ENCODE measurements at regions not wholly inside any gene's neighbourhood (a gene's known extent, or its start where the extent isn't known, plus 50 kb on each side); places are given as distances from the start of the nearest gene placed in this dataset.

DNA sequence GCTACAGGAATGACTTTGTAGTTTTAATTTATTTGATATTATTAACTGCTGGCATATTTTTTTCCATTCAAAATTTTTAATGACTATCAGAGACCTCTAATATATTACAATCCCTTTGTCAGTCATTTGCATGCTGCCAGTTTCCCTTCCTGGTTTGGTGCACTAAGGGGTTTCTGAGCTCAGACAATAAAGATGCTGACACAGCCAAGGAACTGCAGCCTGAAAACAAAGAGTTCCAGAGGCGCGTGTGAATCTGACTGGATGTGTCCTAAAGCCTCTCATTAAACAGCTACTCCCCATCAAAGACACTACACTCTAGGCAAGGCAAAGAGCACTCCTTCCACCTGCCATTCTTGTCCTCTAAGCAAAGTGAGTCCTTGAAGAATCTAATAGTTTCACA lies 116.8 kb upstream of the DST start:
- 0 out of 2 replicates have a peak, but pooled peaks cover 3% of the 10 kb centered on the region for H4K20me1 ChIP-seq (replicated peaks; ENCODE audit: insufficient read depth)
- no peaks in the 10 kb centered on the region for H3K9me2 ChIP-seq (ENCODE audit: insufficient read depth)
- peaks cover 6% of the 10 kb centered on the region; the same call in 1 of the 2 replicates for H3F3A ChIP-seq (replicated peaks; ENCODE audit: low read depth)
- H3K27me3 ChIP-seq (ENCODE audit: insufficient read depth): no peaks in the 10 kb centered on the region
- H3K4me3 Mint-ChIP-seq: no peak overlapping the region
- H3K4me1 Mint-ChIP-seq: peaks cover 53% of the 10 kb centered on the region
- no peak for TF ChIP-seq STAT1 (IDR thresholded peaks at IDR 0.05; ENCODE audit: unreplicated experiment)
- TF ChIP-seq, protein P1, sequence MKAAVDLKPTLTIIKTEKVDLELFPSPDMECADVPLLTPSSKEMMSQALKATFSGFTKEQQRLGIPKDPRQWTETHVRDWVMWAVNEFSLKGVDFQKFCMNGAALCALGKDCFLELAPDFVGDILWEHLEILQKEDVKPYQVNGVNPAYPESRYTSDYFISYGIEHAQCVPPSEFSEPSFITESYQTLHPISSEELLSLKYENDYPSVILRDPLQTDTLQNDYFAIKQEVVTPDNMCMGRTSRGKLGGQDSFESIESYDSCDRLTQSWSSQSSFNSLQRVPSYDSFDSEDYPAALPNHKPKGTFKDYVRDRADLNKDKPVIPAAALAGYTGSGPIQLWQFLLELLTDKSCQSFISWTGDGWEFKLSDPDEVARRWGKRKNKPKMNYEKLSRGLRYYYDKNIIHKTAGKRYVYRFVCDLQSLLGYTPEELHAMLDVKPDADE (IDR thresholded peaks at IDR 0.05): no peak
- no peak for TF ChIP-seq JUNB (IDR thresholded peaks at IDR 0.05; ENCODE audit: unreplicated experiment)
- no peak for TF ChIP-seq CREB1 (CRISPR knock-in tag; IDR thresholded peaks at IDR 0.05; ENCODE audit: low read depth)
- TF ChIP-seq, protein P2, sequence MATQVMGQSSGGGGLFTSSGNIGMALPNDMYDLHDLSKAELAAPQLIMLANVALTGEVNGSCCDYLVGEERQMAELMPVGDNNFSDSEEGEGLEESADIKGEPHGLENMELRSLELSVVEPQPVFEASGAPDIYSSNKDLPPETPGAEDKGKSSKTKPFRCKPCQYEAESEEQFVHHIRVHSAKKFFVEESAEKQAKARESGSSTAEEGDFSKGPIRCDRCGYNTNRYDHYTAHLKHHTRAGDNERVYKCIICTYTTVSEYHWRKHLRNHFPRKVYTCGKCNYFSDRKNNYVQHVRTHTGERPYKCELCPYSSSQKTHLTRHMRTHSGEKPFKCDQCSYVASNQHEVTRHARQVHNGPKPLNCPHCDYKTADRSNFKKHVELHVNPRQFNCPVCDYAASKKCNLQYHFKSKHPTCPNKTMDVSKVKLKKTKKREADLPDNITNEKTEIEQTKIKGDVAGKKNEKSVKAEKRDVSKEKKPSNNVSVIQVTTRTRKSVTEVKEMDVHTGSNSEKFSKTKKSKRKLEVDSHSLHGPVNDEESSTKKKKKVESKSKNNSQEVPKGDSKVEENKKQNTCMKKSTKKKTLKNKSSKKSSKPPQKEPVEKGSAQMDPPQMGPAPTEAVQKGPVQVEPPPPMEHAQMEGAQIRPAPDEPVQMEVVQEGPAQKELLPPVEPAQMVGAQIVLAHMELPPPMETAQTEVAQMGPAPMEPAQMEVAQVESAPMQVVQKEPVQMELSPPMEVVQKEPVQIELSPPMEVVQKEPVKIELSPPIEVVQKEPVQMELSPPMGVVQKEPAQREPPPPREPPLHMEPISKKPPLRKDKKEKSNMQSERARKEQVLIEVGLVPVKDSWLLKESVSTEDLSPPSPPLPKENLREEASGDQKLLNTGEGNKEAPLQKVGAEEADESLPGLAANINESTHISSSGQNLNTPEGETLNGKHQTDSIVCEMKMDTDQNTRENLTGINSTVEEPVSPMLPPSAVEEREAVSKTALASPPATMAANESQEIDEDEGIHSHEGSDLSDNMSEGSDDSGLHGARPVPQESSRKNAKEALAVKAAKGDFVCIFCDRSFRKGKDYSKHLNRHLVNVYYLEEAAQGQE (IDR thresholded peaks at IDR 0.05; ENCODE audit: unreplicated experiment): no peak
- TF ChIP-seq, protein P3, sequence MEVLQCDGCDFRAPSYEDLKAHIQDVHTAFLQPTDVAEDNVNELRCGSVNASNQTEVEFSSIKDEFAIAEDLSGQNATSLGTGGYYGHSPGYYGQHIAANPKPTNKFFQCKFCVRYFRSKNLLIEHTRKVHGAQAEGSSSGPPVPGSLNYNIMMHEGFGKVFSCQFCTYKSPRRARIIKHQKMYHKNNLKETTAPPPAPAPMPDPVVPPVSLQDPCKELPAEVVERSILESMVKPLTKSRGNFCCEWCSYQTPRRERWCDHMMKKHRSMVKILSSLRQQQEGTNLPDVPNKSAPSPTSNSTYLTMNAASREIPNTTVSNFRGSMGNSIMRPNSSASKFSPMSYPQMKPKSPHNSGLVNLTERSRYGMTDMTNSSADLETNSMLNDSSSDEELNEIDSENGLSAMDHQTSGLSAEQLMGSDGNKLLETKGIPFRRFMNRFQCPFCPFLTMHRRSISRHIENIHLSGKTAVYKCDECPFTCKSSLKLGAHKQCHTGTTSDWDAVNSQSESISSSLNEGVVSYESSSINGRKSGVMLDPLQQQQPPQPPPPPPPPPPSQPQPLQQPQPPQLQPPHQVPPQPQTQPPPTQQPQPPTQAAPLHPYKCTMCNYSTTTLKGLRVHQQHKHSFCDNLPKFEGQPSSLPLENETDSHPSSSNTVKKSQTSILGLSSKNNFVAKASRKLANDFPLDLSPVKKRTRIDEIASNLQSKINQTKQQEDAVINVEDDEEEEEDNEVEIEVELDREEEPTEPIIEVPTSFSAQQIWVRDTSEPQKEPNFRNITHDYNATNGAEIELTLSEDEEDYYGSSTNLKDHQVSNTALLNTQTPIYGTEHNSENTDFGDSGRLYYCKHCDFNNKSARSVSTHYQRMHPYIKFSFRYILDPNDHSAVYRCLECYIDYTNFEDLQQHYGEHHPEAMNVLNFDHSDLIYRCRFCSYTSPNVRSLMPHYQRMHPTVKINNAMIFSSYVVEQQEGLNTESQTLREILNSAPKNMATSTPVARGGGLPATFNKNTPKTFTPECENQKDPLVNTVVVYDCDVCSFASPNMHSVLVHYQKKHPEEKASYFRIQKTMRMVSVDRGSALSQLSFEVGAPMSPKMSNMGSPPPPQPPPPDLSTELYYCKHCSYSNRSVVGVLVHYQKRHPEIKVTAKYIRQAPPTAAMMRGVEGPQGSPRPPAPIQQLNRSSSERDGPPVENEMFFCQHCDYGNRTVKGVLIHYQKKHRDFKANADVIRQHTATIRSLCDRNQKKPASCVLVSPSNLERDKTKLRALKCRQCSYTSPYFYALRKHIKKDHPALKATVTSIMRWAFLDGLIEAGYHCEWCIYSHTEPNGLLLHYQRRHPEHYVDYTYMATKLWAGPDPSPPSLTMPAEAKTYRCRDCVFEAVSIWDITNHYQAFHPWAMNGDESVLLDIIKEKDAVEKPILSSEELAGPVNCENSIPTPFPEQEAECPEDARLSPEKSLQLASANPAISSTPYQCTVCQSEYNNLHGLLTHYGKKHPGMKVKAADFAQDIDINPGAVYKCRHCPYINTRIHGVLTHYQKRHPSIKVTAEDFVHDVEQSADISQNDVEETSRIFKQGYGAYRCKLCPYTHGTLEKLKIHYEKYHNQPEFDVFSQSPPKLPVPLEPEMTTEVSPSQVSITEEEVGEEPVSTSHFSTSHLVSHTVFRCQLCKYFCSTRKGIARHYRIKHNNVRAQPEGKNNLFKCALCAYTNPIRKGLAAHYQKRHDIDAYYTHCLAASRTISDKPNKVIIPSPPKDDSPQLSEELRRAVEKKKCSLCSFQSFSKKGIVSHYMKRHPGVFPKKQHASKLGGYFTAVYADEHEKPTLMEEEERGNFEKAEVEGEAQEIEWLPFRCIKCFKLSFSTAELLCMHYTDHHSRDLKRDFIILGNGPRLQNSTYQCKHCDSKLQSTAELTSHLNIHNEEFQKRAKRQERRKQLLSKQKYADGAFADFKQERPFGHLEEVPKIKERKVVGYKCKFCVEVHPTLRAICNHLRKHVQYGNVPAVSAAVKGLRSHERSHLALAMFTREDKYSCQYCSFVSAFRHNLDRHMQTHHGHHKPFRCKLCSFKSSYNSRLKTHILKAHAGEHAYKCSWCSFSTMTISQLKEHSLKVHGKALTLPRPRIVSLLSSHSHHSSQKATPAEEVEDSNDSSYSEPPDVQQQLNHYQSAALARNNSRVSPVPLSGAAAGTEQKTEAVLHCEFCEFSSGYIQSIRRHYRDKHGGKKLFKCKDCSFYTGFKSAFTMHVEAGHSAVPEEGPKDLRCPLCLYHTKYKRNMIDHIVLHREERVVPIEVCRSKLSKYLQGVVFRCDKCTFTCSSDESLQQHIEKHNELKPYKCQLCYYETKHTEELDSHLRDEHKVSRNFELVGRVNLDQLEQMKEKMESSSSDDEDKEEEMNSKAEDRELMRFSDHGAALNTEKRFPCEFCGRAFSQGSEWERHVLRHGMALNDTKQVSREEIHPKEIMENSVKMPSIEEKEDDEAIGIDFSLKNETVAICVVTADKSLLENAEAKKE (CRISPR knock-in tag; IDR thresholded peaks at IDR 0.05): no peak
- TF ChIP-seq NANOG (IDR thresholded peaks at IDR 0.05; ENCODE audit: borderline replicate concordance): no peak
- TF ChIP-seq, protein P4, sequence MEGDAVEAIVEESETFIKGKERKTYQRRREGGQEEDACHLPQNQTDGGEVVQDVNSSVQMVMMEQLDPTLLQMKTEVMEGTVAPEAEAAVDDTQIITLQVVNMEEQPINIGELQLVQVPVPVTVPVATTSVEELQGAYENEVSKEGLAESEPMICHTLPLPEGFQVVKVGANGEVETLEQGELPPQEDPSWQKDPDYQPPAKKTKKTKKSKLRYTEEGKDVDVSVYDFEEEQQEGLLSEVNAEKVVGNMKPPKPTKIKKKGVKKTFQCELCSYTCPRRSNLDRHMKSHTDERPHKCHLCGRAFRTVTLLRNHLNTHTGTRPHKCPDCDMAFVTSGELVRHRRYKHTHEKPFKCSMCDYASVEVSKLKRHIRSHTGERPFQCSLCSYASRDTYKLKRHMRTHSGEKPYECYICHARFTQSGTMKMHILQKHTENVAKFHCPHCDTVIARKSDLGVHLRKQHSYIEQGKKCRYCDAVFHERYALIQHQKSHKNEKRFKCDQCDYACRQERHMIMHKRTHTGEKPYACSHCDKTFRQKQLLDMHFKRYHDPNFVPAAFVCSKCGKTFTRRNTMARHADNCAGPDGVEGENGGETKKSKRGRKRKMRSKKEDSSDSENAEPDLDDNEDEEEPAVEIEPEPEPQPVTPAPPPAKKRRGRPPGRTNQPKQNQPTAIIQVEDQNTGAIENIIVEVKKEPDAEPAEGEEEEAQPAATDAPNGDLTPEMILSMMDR (conservative IDR thresholded peaks at IDR 0.05; ENCODE audit: low read depth in 2 of 2): no peak
- no peak for TF ChIP-seq EZH2phosphoT487 (IDR thresholded peaks at IDR 0.05; ENCODE audit: unreplicated experiment)
- no peak for TF ChIP-seq ZNF114 (CRISPR knock-in tag; IDR thresholded peaks at IDR 0.05)
- no peak for TF ChIP-seq ZNF331 (CRISPR knock-in tag; IDR thresholded peaks at IDR 0.05; ENCODE audit: low read depth)
- TF ChIP-seq POLR2AphosphoS5 (IDR thresholded peaks at IDR 0.05; ENCODE audit: low read depth): no peak
- TF ChIP-seq EZH2 (IDR thresholded peaks at IDR 0.05; ENCODE audit: low read depth, unreplicated experiment): no peak
- H2AFZ ChIP-seq: no peak overlapping the region
- H3K27me3 Mint-ChIP-seq (ENCODE audit: insufficient read depth, low read depth, poor library complexity): peaks cover 3% of the 10 kb centered on the region
- H3K9me3 Mint-ChIP-seq: no peaks in the 10 kb centered on the region
- H3K36me3 Mint-ChIP-seq (ENCODE audit: low read depth): no peaks in the 10 kb centered on the region
- peaks cover 99% of the 10 kb centered on the region for H3K79me2 ChIP-seq (replicated peaks; ENCODE audit: insufficient read depth)
- H3K4me1 ChIP-seq (ENCODE audit: insufficient read depth): peaks cover 71% of the 10 kb centered on the region
- no peak overlapping the region for H3K4me3 ChIP-seq
- no peaks in the 10 kb centered on the region for H3K36me3 ChIP-seq (ENCODE audit: insufficient read depth)
- DNase-seq (ENCODE audit: low spot score): peak; percentile 60
- peak; percentile 67 for ATAC-seq
- H3K4me2 ChIP-seq: no peak overlapping the region
- peak overlapping the region; percentile 68; the same call in 1 of the 2 replicates for H3K27ac Mint-ChIP-seq
- 0 out of 2 replicates have a peak overlapping the region, but pooled peaks have one; percentile 20 for H3K27ac ChIP-seq (ENCODE audit: low read depth)

Data from GM23338 (cell line).